HS-27A (cell line): ENCODE measurements at regions not wholly inside any gene's neighbourhood (a gene's known extent, or its start where the extent isn't known, plus 50 kb on each side); places are given as distances from the start of the nearest gene placed in this dataset.
"Not testable (repeated sequence)": the region's sequence is repeated elsewhere in the genome, so short reads cannot be mapped to it uniquely, and the experiment has no call there.

ENCODE experiments used
- DNase-seq: peaks from one replicate; pipeline ENCODE4 v3.0.0-alpha.2; 2012; ENCODE audit warnings: low read depth, missing footprints

- DNase-seq, result no peak
Measured at GRCh38 chr6:163871616-163872015, 457.1 kb downstream of the QKI start.

GRCh38 chr6:163867518-163868292 lies 453.2 kb downstream of the QKI start:
- DNase-seq, result no peak

- no peak for DNase-seq
Measured at GRCh38 chr6:163866192-163866591, 451.7 kb downstream of the QKI start.

- DNase-seq, result no peak
Measured at GRCh38 chr6:163863565-163863964, 449.0 kb downstream of the QKI start.

GRCh38 chr6:163862701-163863100 lies 448.2 kb downstream of the QKI start:
- no peak for DNase-seq

GRCh38 chr6:163861627-163862026 lies 447.1 kb downstream of the QKI start:
- DNase-seq, result no peak

- DNase-seq, result no peak
Measured at GRCh38 chr6:163860287-163861081, 446.0 kb downstream of the QKI start.

GRCh38 chr6:163858870-163859269 lies 444.4 kb downstream of the QKI start:
- not testable (repeated sequence) for DNase-seq

GRCh38 chr6:163857421-163857820 lies 442.9 kb downstream of the QKI start:
- DNase-seq, result no peak

GRCh38 chr6:163850874-163851273 lies 436.4 kb downstream of the QKI start:
- no peak for DNase-seq

GRCh38 chr6:163844761-163845160 lies 430.2 kb downstream of the QKI start:
- DNase-seq, result no peak

- DNase-seq, result no peak
Measured at GRCh38 chr6:163844357-163844756, 429.8 kb downstream of the QKI start.

GRCh38 chr6:163843218-163843617 lies 428.7 kb downstream of the QKI start:
- DNase-seq, result no peak

- DNase-seq, result no peak
Measured at GRCh38 chr6:163842467-163842866, 427.9 kb downstream of the QKI start.

GRCh38 chr6:163841733-163842132 lies 427.2 kb downstream of the QKI start:
- no peak for DNase-seq

- no peak for DNase-seq
Measured at GRCh38 chr6:163841326-163841725, 426.8 kb downstream of the QKI start.

- DNase-seq, result no peak
Measured at GRCh38 chr6:163840880-163841279, 426.4 kb downstream of the QKI start.

GRCh38 chr6:163839296-163839695 lies 424.8 kb downstream of the QKI start:
- DNase-seq, result no peak

GRCh38 chr6:163837691-163838431 lies 423.3 kb downstream of the QKI start:
- no peak for DNase-seq

GRCh38 chr6:163836876-163837690 lies 422.6 kb downstream of the QKI start:
- no peak for DNase-seq

- no peak for DNase-seq
Measured at GRCh38 chr6:163835439-163836171, 421.1 kb downstream of the QKI start.
